ENCODE measurements at regions not wholly inside any gene's neighbourhood (a gene's known extent, or its start where the extent isn't known, plus 50 kb on each side); places are given as distances from the start of the nearest gene placed in this dataset.

DNA sequence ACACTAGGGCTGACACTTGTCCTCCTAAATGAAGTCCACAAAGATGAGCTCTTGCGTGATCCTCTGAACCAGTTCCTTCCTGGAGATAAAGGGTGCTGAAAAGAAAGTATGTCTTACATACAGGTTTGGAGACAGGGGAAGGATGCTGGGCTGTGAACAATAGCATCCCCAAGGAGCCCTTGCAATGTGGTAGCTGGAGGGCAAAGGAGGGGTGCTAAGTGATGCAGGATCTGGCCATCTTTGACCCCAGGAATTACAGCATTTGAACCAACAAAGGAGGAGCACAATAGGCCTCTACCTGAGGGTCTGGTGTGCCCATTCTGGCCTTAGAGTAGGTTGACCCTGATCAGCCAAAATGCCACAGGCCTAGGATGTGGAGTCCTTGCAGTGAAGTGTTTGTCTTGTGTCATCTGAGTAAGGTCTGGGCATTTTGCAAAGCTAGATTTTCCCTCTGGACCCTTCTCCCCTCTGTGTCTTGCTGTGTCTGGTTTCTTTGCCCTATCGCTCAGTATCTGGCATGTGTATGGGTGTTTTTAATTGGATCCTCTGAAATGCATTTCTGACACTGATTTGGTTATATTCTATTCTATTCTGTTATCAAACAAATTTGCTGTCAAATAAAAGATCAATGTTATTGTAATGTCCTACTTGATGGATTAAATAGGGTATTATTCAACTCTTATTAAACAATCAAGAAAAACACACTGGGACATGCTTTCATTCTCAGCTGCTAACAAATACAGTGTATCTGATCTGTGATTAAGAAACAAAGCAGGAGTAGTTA lies 364.8 kb upstream of the MEIS1 start:
- H3K36me3 ChIP-seq (replicated peaks; ENCODE audit: insufficient read depth, low read depth), result no peaks in the 10 kb centered on the region
- WGBS (ENCODE audit: low lambda C conversion rate, missing lambda C conversion rate), result 98% methylated on average over 2 of the region's 2 CpGs
- peak overlapping the region; percentile 66 for H3K4me2 ChIP-seq
- no peak overlapping the region for H3K27ac ChIP-seq
- no peaks in the 10 kb centered on the region for H3K9me3 ChIP-seq (ENCODE audit: low read depth)
- no peaks in the 10 kb centered on the region for H4K20me1 ChIP-seq (ENCODE audit: insufficient read depth, poor library complexity, severe bottlenecking)
- no peaks in the 10 kb centered on the region for H3K4me1 ChIP-seq (ENCODE audit: insufficient read depth)
- no peak for DNase-seq (ENCODE audit: low spot score)
- H3K79me2 ChIP-seq, result no peaks in the 10 kb centered on the region
- no peak for TF ChIP-seq EZH2phosphoT487 (IDR thresholded peaks at IDR 0.05; ENCODE audit: low read depth, severe bottlenecking, unreplicated experiment)
- TF ChIP-seq, protein P1, sequence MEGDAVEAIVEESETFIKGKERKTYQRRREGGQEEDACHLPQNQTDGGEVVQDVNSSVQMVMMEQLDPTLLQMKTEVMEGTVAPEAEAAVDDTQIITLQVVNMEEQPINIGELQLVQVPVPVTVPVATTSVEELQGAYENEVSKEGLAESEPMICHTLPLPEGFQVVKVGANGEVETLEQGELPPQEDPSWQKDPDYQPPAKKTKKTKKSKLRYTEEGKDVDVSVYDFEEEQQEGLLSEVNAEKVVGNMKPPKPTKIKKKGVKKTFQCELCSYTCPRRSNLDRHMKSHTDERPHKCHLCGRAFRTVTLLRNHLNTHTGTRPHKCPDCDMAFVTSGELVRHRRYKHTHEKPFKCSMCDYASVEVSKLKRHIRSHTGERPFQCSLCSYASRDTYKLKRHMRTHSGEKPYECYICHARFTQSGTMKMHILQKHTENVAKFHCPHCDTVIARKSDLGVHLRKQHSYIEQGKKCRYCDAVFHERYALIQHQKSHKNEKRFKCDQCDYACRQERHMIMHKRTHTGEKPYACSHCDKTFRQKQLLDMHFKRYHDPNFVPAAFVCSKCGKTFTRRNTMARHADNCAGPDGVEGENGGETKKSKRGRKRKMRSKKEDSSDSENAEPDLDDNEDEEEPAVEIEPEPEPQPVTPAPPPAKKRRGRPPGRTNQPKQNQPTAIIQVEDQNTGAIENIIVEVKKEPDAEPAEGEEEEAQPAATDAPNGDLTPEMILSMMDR (IDR thresholded peaks at IDR 0.05; ENCODE audit: poor library complexity), result no peak
- no peak for TF ChIP-seq EZH2 (IDR thresholded peaks at IDR 0.05; ENCODE audit: borderline replicate concordance)
- no peaks in the 10 kb centered on the region for H3K9me2 ChIP-seq (replicated peaks; ENCODE audit: insufficient read depth)
- H2AFZ ChIP-seq, result no peak overlapping the region
- no peaks in the 10 kb centered on the region for H3K27me3 ChIP-seq
- no peak overlapping the region for H3K4me3 ChIP-seq

GRCh38 chr2:66066032-66066431 lies 368.9 kb upstream of the MEIS1 start:
- no peaks in the 10 kb centered on the region for H3K79me2 ChIP-seq

DNA sequence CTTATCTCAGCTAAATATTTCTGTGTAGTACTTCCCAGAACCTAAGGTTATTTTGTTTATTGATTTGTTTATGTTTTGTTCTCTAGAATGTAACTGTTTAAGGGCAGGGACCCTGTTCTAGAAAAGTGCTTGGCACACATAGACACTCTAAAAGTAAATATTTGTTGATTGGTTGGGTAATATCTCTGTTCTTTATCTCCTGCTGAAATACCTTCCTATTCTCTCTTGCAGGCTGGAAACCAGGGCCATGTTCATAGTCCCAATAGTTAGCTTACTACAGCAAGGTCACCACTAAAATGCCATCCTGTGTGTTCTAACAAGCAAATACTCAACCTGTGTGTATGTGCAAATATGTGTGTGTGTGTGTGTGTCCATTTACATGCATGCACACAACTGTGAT lies 375.6 kb upstream of the MEIS1 start:
- Histone ChIP-seq H3K27ac (no peak overlapping the region), H3K9me2 (replicated peaks; ENCODE audit: insufficient read depth) (no peaks in the 10 kb centered on the region), H4K20me1 (ENCODE audit: insufficient read depth, poor library complexity, severe bottlenecking) (no peaks in the 10 kb centered on the region), H3K27me3 (peaks cover 5% of the 10 kb centered on the region), H3K36me3 (replicated peaks; ENCODE audit: insufficient read depth, low read depth) (no peaks in the 10 kb centered on the region), H3K4me1 (ENCODE audit: insufficient read depth) (peaks cover 6% of the 10 kb centered on the region), H3K79me2 (no peaks in the 10 kb centered on the region), H3K9me3 (ENCODE audit: low read depth) (no peaks in the 10 kb centered on the region), H2AFZ (no peak overlapping the region), H3K4me3 (no peak overlapping the region), H3K4me2 (no peak overlapping the region)
- DNase-seq (ENCODE audit: low spot score), result no peak
- TF ChIP-seq EZH2phosphoT487 (IDR thresholded peaks at IDR 0.05; ENCODE audit: low read depth, severe bottlenecking, unreplicated experiment) (no peak), EZH2 (IDR thresholded peaks at IDR 0.05; ENCODE audit: borderline replicate concordance) (no peak)
- TF ChIP-seq, protein P1 (IDR thresholded peaks at IDR 0.05; ENCODE audit: poor library complexity), result no peak

More at GRCh38 chr2:66066032-66066431, 368.9 kb upstream of the MEIS1 start:
- Histone ChIP-seq H3K27me3 (peaks cover 5% of the 10 kb centered on the region), H3K9me3 (ENCODE audit: low read depth) (no peaks in the 10 kb centered on the region), H3K36me3 (replicated peaks; ENCODE audit: insufficient read depth, low read depth) (no peaks in the 10 kb centered on the region), H3K4me1 (ENCODE audit: insufficient read depth) (no peaks in the 10 kb centered on the region), H4K20me1 (ENCODE audit: insufficient read depth, poor library complexity, severe bottlenecking) (no peaks in the 10 kb centered on the region), H3K27ac (no peak overlapping the region), H3K9me2 (replicated peaks; ENCODE audit: insufficient read depth) (no peaks in the 10 kb centered on the region), H3K4me2 (no peak overlapping the region), H2AFZ (no peak overlapping the region), H3K4me3 (no peak overlapping the region)
- DNase-seq (ENCODE audit: low spot score), result no peak
- TF ChIP-seq EZH2 (IDR thresholded peaks at IDR 0.05; ENCODE audit: borderline replicate concordance) (no peak), EZH2phosphoT487 (IDR thresholded peaks at IDR 0.05; ENCODE audit: low read depth, severe bottlenecking, unreplicated experiment) (no peak)
- TF ChIP-seq, protein P1 (IDR thresholded peaks at IDR 0.05; ENCODE audit: poor library complexity), result no peak
